DMS153 (cell line): ENCODE measurements at regions not wholly inside any gene's neighbourhood (a gene's known extent, or its start where the extent isn't known, plus 50 kb on each side); places are given as distances from the start of the nearest gene placed in this dataset.

ENCODE experiments used
- DNase-seq: peaks from one replicate; lab custom pipeline; 2025; lab: John Stamatoyannopoulos, UW

DNA sequence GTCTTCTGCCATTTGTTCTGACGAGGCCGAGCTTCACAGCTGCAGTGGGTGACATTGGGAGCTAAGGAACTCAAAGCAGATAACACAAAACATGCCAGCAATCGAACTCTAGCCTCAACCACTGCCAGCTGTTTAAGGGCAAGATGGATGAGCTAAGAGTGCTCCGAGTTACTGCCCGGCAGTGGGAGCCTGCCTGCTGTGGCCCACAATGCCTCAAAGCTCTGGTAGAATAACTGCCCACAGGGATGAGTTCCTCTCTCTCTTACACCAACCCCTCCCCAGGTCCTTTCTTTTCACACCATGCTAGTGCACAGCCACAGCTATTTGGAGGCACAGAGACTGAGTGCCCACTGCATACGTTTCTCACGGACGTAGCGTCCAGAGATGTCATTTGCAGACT lies 330.5 kb downstream of the FGF9 start:
- DNase-seq = no peak

DNA sequence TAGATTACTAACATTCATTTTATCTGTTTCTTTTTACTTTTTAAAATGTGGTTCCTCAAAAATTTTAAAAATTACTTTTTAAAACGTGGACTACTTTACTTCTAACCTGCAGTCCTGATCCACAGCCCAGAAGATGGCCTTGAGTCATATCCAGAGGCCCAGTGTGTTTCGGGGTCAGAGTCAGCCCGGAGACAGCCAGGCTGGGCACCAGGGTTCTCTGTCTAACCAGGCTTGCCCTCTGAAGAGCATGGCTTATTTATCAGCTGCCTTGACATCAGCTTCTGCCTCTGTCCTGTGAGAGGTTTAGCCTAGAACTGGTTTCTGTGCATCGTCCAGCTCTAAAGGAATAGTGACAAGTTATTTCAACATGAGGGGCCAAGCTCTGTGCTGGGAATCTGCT lies 332.0 kb downstream of the FGF9 start:
- DNase-seq = no peak

DNA sequence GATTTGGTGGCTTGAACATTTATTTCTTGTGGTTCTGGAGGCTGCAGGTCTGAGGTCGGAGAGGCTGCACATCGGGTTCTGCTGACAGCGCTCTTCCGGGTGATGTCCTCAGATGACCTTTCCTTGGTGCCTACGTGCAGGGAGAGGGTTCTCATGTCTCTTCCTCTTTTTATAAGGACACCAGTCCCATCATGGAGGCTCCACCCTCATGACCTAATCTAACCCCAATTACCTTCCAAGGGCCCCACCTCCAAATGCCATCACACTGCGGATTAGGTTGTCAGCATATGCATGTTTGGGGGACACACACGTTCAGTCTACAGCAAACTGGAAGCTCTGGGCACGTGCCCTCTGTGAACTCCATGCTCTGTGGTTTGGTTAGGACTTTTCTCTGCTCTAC lies 338.6 kb downstream of the FGF9 start:
- no peak for DNase-seq

DNA sequence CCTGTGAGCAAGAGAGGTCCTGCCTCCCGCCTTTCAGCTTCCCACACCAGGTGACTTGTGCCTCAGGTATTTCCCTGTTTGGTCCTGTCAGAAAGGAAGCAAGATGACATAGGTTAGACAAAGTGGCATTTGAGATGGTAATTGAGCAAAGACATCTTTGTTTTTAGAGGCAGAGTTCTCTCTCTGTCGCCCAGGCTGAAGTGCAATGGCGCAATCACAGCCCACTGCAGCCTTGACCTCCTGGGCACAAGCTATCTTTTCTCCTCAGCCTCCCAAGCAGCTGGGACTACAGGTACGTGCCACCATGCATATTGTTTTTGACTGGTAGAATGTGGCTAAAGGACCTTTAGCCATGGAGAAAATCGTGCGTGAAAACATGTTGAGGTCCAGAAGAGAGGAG lies 339.1 kb downstream of the FGF9 start:
- DNase-seq = no peak

DNA sequence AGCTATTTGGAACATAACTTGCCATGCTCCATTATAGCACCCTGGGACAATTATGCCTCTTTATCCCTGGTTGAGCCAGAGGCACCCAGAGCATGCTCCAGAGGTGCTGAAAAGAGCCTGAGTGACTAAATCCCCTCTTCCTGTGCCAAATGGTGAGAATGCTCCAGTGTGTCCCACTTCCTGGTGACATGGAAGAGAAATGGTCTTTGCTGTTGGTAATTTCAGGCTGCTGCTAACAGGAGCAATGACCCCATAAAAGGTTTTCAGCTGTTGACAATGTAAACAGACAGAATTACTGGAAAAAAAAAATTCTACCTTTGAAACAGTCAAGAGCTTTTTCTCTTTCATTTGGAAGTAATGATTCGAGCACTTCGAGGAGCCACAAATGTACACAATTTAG lies 341.8 kb downstream of the FGF9 start:
- DNase-seq = peak; percentile 12

DNA sequence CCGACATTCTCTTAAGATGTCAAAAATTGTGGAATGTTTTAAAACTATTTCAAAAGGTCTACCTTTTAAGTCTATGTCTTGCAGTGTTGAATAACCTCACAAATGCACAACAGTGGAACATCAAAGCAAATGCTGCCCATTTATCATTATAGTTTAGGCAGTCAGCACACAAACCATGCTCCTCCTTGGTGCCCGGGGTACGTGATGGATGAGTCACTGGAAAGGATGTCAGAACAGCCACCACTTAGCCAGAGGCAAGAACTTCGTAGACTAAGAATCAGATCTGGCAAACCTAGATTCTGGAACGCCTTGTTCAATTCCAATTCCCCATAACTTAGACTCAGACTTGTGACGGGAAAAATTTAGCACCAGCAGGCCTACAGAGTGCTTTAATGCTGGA lies 343.6 kb downstream of the FGF9 start:
- DNase-seq = no peak

DNA sequence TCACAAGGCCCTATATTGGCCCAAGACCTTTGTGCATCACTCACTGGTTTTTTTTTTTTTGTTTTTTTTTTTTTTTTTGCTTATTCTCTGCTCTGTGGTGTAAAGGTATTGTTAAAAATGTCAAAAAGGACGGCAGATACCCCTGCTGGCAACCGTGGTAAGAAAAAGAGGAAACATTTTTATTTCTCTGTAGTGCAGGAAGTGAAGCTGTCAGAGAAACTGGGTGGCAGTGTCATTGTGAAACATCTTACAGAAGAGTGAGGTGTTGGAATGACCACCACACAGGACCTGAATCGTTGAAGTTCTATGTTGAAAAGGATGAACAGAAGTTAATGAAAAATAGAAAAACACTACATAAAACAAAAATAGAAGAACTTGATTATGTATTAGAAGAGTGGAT lies 346.4 kb downstream of the FGF9 start:
- no peak for DNase-seq

DNA sequence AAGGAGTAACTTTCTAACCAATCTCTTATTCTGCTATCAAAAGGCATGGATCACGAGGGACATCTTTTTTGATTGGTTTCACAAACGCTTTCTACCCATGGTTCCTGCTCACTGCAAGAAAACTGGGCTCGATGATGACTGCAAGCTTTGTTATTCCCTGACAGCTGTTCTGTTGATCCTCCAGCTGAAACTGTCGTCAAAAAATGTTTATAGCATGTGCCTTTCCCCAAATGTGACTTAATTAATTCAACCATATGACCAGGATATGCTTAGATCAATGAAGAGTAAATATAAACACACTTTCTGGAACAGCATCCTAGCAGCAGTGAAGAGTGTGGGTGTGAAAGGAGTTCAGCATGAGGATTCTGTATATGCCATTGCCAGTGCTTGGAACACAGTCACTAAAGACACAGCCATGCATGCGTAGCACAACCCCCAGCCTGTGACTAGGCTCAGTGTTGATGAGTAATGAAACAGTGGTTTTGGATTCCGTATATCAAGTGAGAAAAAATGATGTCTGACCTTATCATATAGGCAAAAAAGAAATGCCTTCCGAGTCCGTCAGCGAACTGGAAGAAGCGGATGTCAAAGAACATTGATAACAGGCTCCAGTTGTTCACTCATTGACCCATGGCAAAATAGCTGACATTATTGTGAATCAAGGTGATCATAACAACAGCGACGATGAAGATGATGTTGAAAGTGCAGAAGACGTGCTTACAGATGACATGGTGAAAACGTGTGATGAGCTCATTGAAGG lies 347.4 kb downstream of the FGF9 start:
- DNase-seq = no peak

DNA sequence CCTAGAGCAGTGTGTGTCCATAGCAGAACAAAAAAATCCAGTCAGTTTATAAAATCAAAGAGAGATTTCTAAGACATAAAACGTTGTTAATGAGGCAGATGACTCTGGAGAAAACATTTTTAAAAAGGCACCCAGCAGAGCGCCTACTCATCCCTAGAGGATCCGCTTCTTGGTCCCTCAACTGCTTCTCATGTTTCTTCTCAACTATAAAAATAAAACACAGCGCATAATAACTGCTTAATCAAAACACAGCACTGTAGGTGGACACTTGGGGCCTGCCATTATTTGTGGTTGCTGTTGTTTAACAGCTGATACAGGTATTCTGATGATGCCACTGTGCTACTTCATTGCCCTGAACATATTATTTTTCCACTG lies 347.9 kb downstream of the FGF9 start:
- no peak for DNase-seq

DNA sequence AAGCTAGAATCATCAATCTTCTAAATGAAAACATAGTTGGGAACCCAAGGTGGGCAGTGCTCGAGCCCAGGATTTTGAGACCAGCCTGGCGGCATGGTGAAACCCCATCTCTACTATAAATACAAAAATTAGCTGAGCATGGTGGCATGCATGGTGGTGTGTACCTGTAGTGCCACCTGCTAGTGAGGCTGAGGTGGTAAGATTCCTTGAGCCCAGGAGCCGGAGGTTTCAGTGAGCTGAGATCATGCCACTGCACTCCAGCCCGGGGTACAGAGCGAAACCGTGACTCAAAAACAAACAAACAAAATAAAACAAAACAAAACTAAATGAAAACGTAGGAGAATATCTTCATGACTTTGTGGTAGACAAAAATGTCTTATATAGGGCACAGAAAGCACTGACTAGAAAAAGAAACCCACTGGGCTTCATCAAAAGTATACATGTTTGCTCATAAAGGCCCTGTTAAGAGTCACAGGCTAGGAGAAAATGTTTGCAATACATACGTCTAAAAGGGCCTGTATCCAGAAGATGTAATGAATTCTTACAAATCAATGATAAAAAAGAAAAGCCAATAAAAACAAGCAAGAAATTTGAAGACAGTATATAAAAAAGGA lies 353.6 kb downstream of the FGF9 start:
- no peak for DNase-seq

DNA sequence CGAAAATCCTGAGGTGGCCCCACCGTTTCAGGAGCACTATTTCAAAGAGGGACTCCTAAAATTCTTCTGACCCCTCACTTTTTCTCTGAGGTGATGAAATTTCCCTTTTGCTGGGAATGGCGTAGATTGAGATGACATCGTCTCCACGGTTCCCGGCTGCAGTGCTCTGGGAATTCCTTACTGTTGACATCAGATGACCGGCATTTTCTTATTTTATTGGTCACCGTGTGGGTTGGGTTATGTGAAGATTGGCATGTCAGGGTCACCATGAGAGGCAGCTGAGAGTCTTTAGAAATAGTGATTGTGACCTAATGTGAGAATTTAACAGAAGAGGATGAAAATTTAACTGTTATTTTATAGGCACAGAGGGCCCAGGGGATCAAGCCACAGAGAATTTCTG lies 356.7 kb downstream of the FGF9 start:
- DNase-seq = no peak

DNA sequence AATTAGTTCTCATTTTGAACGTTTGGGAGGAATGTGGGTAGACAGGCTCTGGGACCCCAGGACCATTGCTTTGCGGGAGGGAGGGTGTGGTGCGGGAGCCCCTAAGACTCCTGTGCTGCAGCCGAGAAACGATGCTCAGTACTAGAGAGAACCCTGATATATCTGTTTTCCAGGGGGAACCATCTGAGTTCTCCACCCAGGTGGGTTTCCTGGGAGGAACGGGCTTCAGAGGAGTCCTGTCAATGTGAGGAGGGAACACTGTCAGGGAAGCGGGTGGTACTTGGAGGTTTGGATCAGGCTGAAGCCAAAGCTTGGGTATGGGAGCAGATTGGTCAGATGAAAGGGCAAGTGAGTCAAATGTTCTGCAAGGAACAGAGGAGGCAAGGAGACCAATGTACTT lies 358.0 kb downstream of the FGF9 start:
- no peak for DNase-seq

DNA sequence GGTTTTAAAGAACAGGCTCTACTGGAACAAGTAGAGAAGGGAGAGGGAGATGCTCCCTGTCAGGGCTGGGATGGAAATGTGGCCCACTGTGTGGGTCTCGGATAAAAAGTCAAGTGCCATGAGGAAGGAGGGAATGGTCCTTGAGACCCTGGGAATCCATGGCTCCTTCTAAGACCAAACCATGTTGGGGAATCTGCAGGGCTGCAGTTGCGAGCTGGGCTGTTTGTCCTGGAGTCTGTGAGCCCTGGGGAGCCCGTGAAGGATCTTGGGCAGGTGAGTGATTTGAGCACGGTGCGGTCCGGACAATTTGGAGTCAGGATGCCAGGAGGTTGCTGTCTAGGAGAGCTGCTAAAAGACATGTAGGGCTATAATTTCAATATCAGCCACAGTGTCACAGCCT lies 359.4 kb downstream of the FGF9 start:
- DNase-seq = no peak

DNA sequence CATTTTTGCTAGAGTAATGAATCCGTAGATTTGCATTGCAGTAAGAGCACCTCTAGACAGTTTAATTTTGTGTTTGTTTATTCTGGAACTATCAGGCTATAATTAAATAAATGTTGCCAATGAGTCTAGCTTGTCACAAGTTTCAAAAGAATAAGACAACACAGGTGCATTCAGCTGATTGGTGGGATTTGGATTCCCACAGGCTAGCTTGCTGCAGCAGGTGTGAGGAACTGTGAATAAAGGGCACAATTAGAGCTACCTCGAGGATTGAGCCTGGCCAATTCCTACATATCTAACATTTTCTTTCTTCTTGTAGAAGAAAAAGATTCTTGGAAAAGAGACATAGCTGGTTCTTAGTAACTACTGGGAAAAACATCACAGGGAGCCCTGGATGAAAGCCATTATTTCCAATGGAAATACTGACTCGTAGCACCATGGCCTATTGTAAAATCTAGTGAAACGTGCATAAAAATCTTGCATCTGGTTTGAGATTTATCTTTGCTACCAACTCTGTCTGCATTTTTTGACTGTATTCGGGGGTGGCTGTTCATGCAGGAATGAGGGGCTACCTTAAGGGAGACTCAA lies 360.9 kb downstream of the FGF9 start:
- DNase-seq = no peak

DNA sequence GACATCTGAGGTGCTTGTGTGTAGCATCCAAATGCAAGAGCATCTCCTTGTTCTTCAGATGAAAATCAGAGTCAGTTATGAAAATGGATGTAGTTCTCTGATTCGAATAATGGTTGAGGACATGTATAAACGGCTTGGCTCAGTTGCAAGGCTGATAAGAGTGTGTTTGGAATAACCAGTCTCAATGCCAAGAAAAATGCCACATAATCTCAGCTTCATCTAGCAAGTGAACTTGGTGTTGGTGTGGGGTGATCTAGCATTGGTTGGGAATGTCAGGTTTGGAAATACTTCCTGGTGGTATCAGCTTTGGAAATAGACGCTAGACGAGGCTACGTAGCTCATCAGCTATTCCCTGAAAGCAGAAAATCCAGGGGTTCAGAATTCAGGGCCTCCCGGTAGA lies 362.0 kb downstream of the FGF9 start:
- no peak for DNase-seq

DNA sequence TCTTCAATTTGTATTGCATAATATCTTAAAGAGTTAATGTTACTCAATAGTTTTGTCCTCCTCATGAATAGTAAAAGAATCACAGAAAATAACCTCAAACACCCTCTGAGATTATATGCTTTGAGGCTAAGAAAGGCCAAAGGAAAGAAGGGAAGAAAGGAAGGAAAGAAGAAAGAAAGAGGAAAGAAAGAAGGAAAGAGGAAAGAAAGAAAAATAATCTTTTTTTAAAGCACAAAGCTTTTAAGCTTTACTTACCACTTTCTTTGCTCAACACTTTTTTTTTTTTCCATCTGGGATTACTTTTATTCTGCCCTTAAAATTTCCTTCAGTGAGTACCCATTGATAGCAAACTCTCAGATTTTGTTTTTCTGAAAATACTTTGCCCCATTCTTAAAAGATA lies 369.1 kb downstream of the FGF9 start:
- DNase-seq = no peak

DNA sequence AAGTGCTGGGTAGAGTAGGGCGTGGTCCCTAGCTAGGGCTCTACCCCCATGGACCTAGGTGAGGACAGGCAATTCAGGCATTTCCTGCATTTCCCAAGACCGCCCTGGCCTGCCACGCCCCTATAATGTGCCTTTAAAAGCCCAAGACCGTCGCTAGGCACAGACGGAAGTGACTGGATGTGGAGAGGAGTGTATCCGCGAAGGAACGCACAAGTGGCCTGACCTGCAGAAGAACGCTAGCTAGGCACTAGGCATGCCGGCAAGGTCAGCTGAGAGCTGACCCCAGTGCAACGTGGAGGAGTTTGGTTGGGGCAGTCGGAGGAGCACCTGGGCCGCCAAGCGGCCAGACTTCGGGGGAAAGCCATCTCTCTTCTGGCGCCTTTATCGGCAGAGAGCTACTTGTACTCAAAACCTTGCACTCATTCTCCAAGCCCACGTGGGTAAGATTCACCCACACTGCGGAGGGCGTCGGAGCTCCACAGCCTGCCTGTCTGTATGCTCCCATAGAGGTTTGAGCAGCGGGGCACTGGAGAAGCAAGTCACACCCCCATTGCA lies 370.0 kb downstream of the FGF9 start:
- DNase-seq = no peak

DNA sequence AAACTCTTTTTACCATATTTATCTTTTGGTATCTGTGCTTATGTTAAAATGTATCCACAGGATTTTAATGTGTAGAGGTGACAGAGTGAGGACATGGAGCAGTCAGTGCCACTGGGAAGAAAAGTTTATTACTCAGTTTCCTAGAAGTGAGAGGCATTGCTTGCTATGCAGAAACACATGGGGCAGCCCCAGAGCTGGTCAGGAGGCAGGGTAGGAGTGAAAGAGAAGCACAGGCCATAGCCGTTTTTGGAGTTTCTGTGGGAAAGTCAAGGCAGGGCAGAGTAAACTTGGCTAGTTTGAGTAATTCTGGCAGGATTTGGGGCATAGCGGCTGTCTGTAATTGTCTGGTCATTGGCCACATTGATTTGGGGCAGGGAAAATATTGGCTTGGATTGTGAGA lies 370.9 kb downstream of the FGF9 start:
- no peak for DNase-seq

DNA sequence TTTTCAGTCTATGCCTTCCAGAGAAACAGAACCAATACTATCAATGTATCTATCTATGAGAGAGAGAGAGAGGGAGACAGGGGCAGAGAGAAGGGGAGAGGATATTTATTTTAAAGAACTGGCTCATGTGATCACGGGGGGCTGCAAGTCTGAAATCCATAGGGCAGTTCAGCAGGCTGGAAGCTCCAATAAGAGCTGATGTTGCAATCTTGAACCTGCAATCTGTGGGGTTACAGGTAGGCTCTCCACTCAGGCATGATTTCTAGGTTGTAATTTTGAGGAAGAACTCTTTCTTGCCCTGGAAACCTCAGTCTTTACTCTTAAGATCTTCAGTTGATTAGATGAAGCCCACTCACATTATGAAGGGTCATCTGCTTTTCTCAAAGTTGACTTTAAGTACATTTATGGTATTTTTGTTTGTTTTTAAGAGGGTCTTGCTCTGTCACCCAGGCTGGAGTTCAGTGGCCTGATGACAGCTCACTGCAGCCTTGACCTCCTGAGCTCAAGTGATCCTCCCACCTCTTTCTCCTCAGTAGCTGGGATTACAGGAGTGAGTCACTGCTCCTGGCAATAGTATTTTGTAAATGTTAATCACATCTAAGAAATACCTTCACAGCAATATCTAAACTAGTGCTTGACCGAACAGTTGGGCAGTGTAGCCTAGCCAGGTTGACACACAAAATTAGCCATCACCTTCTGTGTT lies 376.4 kb downstream of the FGF9 start:
- DNase-seq = no peak

DNA sequence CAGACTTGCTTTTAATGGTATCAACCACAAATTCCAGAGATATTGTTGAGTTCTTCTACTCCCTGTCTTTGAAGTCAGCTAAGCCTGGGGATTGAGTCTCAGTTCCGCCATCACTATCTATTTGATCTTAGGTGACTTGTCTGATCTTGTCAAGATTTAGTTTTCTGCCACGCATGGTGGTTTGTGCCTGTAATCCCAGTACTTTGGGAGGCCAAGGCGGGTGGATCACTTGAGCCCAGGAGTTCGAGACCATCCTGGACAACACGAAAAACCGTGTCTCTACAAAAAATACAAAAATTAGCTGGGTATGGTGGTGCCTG lies 376.9 kb downstream of the FGF9 start:
- DNase-seq = no peak

DNA sequence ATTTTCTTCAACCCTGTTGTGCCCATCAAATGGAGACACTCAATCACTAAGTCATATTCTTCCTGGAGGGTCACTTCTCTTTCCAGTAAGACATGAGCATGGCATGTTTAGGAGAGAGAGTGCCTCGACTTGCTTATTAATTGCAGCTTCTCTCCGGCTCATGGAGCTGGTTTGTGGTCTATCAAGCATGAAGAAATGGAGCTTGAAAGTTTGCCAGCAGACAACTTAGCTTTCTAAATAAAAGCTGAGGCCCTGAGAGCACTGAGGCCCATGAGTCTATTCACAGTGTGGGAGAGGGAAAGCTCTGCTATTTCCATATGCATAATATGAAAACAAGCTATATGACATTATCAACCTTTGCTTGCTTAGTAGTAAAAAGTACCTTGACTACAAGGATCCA lies 378.5 kb downstream of the FGF9 start:
- no peak for DNase-seq

DNA sequence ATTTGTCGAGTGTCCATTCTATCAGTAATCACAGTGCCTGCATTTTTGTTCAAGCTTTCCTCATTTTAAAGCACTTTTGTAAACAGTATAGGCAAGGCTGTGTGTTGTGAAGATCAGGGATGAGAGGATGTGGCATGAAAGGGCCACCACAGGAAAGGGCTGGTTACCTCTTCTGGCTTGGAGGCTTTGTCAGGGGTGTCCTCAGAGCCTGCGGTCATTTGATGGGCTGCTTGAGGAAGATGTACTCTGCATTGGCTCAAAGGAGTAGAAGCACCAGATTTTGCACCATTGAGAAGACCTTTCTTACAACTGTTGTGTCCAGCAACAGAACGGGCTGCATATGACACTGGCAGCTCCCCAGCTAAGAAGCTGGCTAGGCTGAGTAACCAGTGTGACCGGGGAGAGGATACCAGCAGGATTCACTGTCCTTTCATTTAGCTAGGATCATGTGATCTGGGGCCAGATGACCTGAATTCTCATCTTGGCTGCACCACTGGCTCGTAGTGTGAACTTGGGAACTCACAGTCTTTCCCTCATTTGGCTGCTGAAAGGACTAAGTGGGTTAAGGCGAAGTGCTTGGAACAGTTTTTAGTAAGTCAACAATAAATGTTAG lies 380.2 kb downstream of the FGF9 start:
- no peak for DNase-seq

DNA sequence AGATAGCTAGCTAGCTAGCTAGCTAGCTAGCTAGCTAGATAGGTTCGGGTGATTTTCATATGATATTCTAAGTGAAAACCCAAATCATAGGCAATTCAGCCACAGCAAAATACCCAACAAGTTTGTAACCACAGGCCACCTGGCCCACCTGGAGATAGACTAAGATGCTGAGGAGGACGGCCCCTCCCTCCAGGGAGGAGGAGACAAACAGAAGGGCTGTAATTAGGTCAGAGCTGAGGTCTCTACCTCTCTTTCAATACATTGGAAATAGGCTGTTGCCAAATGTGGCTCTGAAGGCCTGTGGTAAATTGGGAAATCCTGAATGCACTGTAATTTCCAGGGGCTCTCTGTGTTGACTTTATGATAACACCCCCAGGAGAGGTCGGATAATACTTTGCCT lies 382.2 kb downstream of the FGF9 start:
- no peak for DNase-seq
